ENCODE measurements at regions not wholly inside any gene's neighbourhood (a gene's known extent, or its start where the extent isn't known, plus 50 kb on each side); places are given as distances from the start of the nearest gene placed in this dataset.

GRCh38 chr2:2642906-2643890, 312.1 kb upstream of the MYT1L start:
- ATAC-seq = no peak
- no peak for TF ChIP-seq ZC3H10 (CRISPR knock-in tag; IDR thresholded peaks at IDR 0.05)
- no peak for TF ChIP-seq ZFP30 (CRISPR knock-in tag; IDR thresholded peaks at IDR 0.05)
- TF ChIP-seq TCF4 (CRISPR knock-in tag; IDR thresholded peaks at IDR 0.05; ENCODE audit: borderline replicate concordance) = no peak
- TF ChIP-seq RARB (CRISPR knock-in tag; IDR thresholded peaks at IDR 0.05) = no peak
- TF ChIP-seq ZNF70 (CRISPR knock-in tag; IDR thresholded peaks at IDR 0.05) = no peak
- TF ChIP-seq ZNF8 (CRISPR knock-in tag; IDR thresholded peaks at IDR 0.05) = no peak
- no peak for TF ChIP-seq POU6F1 (CRISPR knock-in tag; IDR thresholded peaks at IDR 0.05; ENCODE audit: borderline replicate concordance, low read depth)
- TF ChIP-seq SNAI2 (CRISPR knock-in tag; IDR thresholded peaks at IDR 0.05) = no peak
- TF ChIP-seq ZFP3 (CRISPR knock-in tag; IDR thresholded peaks at IDR 0.05) = no peak
- no peak for TF ChIP-seq GLIS3 (CRISPR knock-in tag; IDR thresholded peaks at IDR 0.05)
- TF ChIP-seq BACH2 (CRISPR knock-in tag; IDR thresholded peaks at IDR 0.05; ENCODE audit: borderline replicate concordance) = no peak
- no peak for TF ChIP-seq TSHZ2 (CRISPR knock-in tag; IDR thresholded peaks at IDR 0.05)
- TF ChIP-seq CSRNP3 (CRISPR knock-in tag; IDR thresholded peaks at IDR 0.05) = no peak
- no peak for TF ChIP-seq ESRRG (CRISPR knock-in tag; IDR thresholded peaks at IDR 0.05)
- TF ChIP-seq OSR1 (CRISPR knock-in tag; IDR thresholded peaks at IDR 0.05) = no peak
- TF ChIP-seq ARNTL (CRISPR knock-in tag; IDR thresholded peaks at IDR 0.05; ENCODE audit: borderline replicate concordance, low read depth) = no peak
- no peak for TF ChIP-seq PPARA (CRISPR knock-in tag; IDR thresholded peaks at IDR 0.05; ENCODE audit: borderline replicate concordance)

- no peak for ATAC-seq
- TF ChIP-seq ESRRG (CRISPR knock-in tag; IDR thresholded peaks at IDR 0.05) (no peak), PPARA (CRISPR knock-in tag; IDR thresholded peaks at IDR 0.05; ENCODE audit: borderline replicate concordance) (no peak), ZFP30 (CRISPR knock-in tag; IDR thresholded peaks at IDR 0.05) (no peak), ARNTL (CRISPR knock-in tag; IDR thresholded peaks at IDR 0.05; ENCODE audit: borderline replicate concordance, low read depth) (no peak), CREB5 (CRISPR knock-in tag; IDR thresholded peaks at IDR 0.05; ENCODE audit: low read depth) (no peak), ZNF8 (CRISPR knock-in tag; IDR thresholded peaks at IDR 0.05) (no peak), ZNF70 (CRISPR knock-in tag; IDR thresholded peaks at IDR 0.05) (no peak)
Measured at GRCh38 chr2:2641541-2642410, 310.7 kb upstream of the MYT1L start.

GRCh38 chr2:2640818-2641217, 309.7 kb upstream of the MYT1L start:
- no peak for ATAC-seq
- no peak for TF ChIP-seq CSRNP3 (CRISPR knock-in tag; IDR thresholded peaks at IDR 0.05)
- no peak for TF ChIP-seq PPARA (CRISPR knock-in tag; IDR thresholded peaks at IDR 0.05; ENCODE audit: borderline replicate concordance)
- TF ChIP-seq BACH2 (CRISPR knock-in tag; IDR thresholded peaks at IDR 0.05; ENCODE audit: borderline replicate concordance) = no peak
- no peak for TF ChIP-seq GLIS3 (CRISPR knock-in tag; IDR thresholded peaks at IDR 0.05)
- TF ChIP-seq POU6F1 (CRISPR knock-in tag; IDR thresholded peaks at IDR 0.05; ENCODE audit: borderline replicate concordance, low read depth) = no peak

Data from SK-N-SH treated with all-trans-retinoic acid at 6 μM for 48 hours (cell line).